HepG2 (cell line): ENCODE measurements at regions not wholly inside any gene's neighbourhood (a gene's known extent, or its start where the extent isn't known, plus 50 kb on each side); places are given as distances from the start of the nearest gene placed in this dataset.

ENCODE experiments used
- ARID2 ChIP-seq: sonication (generic); formaldehyde crosslinking; IDR thresholded peaks from 2 replicates; pipeline ENCODE4 v1.8.1; 2022; ENCODE audit warnings: mild to moderate bottlenecking, missing genetic modification reagents, borderline replicate concordance
- ELF3 ChIP-seq: IDR thresholded peaks from 2 replicates; pipeline ENCODE4 v1.6.1; 2016; ENCODE audit warnings: missing genetic modification reagents, missing compliant biosample characterization
- HCFC1 ChIP-seq: fragments of 150-350 bp; IDR thresholded peaks from 2 replicates; pipeline ENCODE4 v1.6.1; 2014; ENCODE audit warnings: low read depth, low read length
- KDM4B ChIP-seq: sonication (generic); formaldehyde crosslinking; IDR thresholded peaks from 2 replicates; pipeline ENCODE4 v1.4.0; 2020; ENCODE audit warnings: missing genetic modification reagents
- NR2F2 ChIP-seq: IDR thresholded peaks from 2 replicates; pipeline ENCODE4 v1.6.1; 2012; ENCODE audit warnings: low read depth, inconsistent platforms, borderline replicate concordance
- TSC22D2 ChIP-seq: sonication (generic); formaldehyde crosslinking; IDR thresholded peaks from 2 replicates; pipeline ENCODE4 v1.5.1; 2020; ENCODE audit warnings: missing genetic modification reagents, mild to moderate bottlenecking, borderline replicate concordance
- ZC3H13 ChIP-seq: sonication (generic); formaldehyde crosslinking; IDR thresholded peaks from 2 replicates; pipeline ENCODE4 v1.8.1; 2023; ENCODE audit warnings: mild to moderate bottlenecking, missing genetic modification reagents, moderate library complexity
- ZFP37 ChIP-seq: sonication (generic); formaldehyde crosslinking; IDR thresholded peaks from 2 replicates; pipeline ENCODE4 v1.4.0; 2020; ENCODE audit warnings: missing genetic modification reagents, borderline replicate concordance
- ZNF160 ChIP-seq: sonication (generic); formaldehyde crosslinking; IDR thresholded peaks from 2 replicates; pipeline ENCODE4 v1.8.0; 2022; ENCODE audit warnings: mild to moderate bottlenecking, inconsistent platforms, missing genetic modification reagents
- ZNF318 ChIP-seq: sonication (generic); formaldehyde crosslinking; IDR thresholded peaks from 2 replicates; pipeline ENCODE4 v1.4.0; 2020; ENCODE audit warnings: mild to moderate bottlenecking, missing genetic modification reagents
- ZNF850 ChIP-seq: sonication (generic); formaldehyde crosslinking; conservative IDR thresholded peaks from 2 replicates; pipeline ENCODE4 v1.9.0; 2021; ENCODE audit warnings: mild to moderate bottlenecking, missing genetic modification reagents
- TF ChIP-seq, protein P1 (sequence below): sonication (generic); formaldehyde crosslinking; IDR thresholded peaks from 2 replicates; pipeline ENCODE4 v1.8.0; 2022; ENCODE audit warnings: mild to moderate bottlenecking, missing genetic modification reagents, moderate library complexity
- TF ChIP-seq, protein P2 (sequence below): sonication (generic); formaldehyde crosslinking; IDR thresholded peaks from 2 replicates; pipeline ENCODE4 v1.5.0; 2020; ENCODE audit warnings: mild to moderate bottlenecking, missing genetic modification reagents
- TF ChIP-seq, protein P3 (sequence below): sonication (generic); formaldehyde crosslinking; IDR thresholded peaks from 2 replicates; pipeline ENCODE4 v1.4.0; 2020; ENCODE audit warnings: missing genetic modification reagents, borderline replicate concordance

DNA sequence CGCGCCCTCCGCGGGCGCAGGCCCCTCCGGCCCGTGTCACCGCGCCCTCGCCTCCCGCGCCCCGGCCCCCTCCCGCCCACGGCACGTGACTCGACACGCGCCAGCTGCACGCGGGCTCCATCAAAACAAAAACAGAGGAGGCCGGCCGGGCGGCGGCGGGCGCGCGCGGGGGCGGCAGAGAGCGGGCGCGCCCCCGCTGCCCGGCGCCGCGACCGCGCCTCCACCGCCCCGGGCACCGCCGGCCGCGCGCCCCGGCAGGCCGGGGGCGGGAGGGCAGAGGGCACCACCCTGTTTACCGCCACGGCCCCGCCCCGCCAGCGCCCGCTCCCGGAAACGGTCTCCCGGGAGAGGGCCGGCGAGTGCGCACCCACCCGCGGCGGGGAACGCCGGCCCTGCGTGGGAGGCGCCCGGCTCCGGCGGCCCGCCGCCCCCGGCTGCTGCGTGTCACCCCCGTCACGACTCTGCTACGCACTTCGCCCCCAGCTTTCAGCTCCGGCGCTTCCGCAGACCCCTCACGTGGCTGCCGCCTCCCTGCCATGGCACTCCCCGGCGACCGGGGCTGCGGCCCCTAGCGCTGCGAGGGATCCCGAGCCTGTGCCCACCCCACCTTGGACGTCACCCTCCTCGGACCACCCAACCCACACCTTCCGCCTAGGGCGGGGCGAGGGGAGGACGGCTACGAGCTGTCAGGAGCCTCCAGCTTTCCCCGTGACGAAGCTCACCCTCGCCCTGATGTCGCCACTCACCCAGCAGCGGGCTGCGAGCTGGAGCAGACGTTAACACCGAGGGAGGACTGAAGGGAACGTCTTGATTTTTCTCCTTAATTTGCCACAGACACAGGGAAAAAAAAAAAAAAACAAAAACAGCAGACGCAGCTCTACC is 221.6 kb upstream of the MKLN1 start (continued):
- TF ChIP-seq HCFC1: no peak
- no peak for TF ChIP-seq ZNF318 (CRISPR knock-in tag)
- TF ChIP-seq KDM4B: no peak
- TF ChIP-seq, protein P1, sequence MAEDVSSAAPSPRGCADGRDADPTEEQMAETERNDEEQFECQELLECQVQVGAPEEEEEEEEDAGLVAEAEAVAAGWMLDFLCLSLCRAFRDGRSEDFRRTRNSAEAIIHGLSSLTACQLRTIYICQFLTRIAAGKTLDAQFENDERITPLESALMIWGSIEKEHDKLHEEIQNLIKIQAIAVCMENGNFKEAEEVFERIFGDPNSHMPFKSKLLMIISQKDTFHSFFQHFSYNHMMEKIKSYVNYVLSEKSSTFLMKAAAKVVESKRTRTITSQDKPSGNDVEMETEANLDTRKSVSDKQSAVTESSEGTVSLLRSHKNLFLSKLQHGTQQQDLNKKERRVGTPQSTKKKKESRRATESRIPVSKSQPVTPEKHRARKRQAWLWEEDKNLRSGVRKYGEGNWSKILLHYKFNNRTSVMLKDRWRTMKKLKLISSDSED (CRISPR knock-in tag): no peak
- TF ChIP-seq, protein P2, sequence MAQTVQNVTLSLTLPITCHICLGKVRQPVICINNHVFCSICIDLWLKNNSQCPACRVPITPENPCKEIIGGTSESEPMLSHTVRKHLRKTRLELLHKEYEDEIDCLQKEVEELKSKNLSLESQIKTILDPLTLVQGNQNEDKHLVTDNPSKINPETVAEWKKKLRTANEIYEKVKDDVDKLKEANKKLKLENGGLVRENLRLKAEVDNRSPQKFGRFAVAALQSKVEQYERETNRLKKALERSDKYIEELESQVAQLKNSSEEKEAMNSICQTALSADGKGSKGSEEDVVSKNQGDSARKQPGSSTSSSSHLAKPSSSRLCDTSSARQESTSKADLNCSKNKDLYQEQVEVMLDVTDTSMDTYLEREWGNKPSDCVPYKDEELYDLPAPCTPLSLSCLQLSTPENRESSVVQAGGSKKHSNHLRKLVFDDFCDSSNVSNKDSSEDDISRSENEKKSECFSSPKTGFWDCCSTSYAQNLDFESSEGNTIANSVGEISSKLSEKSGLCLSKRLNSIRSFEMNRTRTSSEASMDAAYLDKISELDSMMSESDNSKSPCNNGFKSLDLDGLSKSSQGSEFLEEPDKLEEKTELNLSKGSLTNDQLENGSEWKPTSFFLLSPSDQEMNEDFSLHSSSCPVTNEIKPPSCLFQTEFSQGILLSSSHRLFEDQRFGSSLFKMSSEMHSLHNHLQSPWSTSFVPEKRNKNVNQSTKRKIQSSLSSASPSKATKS: no peak
- TF ChIP-seq ARID2 (CRISPR knock-in tag): no peak
- TF ChIP-seq ZNF160 (CRISPR knock-in tag): no peak
- no peak for TF ChIP-seq TSC22D2 (CRISPR knock-in tag)
- TF ChIP-seq ZNF850 (CRISPR knock-in tag): no peak
- TF ChIP-seq NR2F2: peak; percentile 4; the same call in 1 of the 2 replicates
- TF ChIP-seq, protein P3, sequence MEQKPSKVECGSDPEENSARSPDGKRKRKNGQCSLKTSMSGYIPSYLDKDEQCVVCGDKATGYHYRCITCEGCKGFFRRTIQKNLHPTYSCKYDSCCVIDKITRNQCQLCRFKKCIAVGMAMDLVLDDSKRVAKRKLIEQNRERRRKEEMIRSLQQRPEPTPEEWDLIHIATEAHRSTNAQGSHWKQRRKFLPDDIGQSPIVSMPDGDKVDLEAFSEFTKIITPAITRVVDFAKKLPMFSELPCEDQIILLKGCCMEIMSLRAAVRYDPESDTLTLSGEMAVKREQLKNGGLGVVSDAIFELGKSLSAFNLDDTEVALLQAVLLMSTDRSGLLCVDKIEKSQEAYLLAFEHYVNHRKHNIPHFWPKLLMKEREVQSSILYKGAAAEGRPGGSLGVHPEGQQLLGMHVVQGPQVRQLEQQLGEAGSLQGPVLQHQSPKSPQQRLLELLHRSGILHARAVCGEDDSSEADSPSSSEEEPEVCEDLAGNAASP (CRISPR knock-in tag): peak; percentile 30; the same call in 1 of the 2 replicates
- peak; percentile 63; the same call in 1 of the 2 replicates for TF ChIP-seq ELF3
- TF ChIP-seq ZC3H13: peak; percentile 83
- TF ChIP-seq ZFP37 (CRISPR knock-in tag): no peak; the same call in 1 of the 2 replicates
